ENCODE measurements at regions not wholly inside any gene's neighbourhood (a gene's known extent, or its start where the extent isn't known, plus 50 kb on each side); places are given as distances from the start of the nearest gene placed in this dataset.

GRCh38 chr2:16298866-16299265, 358.5 kb downstream of the MYCN start:
- Mint-ChIP-seq H3K4me1 (peaks cover 0 to 12% of the 10 kb centered on the region in 2 donors), H3K27ac (no peak overlapping the region), H3K4me3 (no peak overlapping the region), H3K36me3 (no peaks in the 10 kb centered on the region), H3K9me3 (peaks cover 0 to 6% (median 0%) of the 10 kb centered on the region in 6 donors), H3K27me3 (ENCODE audit: low read depth in 3 of 3) (no peaks in the 10 kb centered on the region)
- no peak for DNase-seq

GRCh38 chr2:16296331-16297250, 356.2 kb downstream of the MYCN start:
- Mint-ChIP-seq H3K36me3 (no peaks in the 10 kb centered on the region), H3K9me3 (peaks cover 0 to 6% (median 0%) of the 10 kb centered on the region in 6 donors)

GRCh38 chr2:16296038-16296290, 355.6 kb downstream of the MYCN start:
- no peaks in the 10 kb centered on the region for H3K36me3 Mint-ChIP-seq
- no peak overlapping the region for H3K27ac Mint-ChIP-seq
- H3K4me1 Mint-ChIP-seq, result no peaks in the 10 kb centered on the region
- H3K4me3 Mint-ChIP-seq, result no peak overlapping the region
- H3K9me3 Mint-ChIP-seq, result peaks cover 0 to 6% (median 0%) of the 10 kb centered on the region in 6 donors
- H3K27me3 Mint-ChIP-seq (ENCODE audit: low read depth in 3 of 3), result peaks cover 0 to 2% (median 0%) of the 10 kb centered on the region in 3 donors
- no peak for DNase-seq

More at GRCh38 chr2:16296331-16297250, 356.2 kb downstream of the MYCN start:
- no peak for DNase-seq
- no peak overlapping the region for H3K27ac Mint-ChIP-seq
- no peaks in the 10 kb centered on the region for H3K4me1 Mint-ChIP-seq
- H3K27me3 Mint-ChIP-seq (ENCODE audit: low read depth in 3 of 3), result peaks cover 0 to 2% (median 0%) of the 10 kb centered on the region in 3 donors
- no peak overlapping the region for H3K4me3 Mint-ChIP-seq

- H3K27me3 Mint-ChIP-seq (ENCODE audit: low read depth in 3 of 3), result peaks cover 0 to 2% (median 0%) of the 10 kb centered on the region in 3 donors
Observed at GRCh38 chr2:16294791-16295190, 354.4 kb downstream of the MYCN start.

GRCh38 chr2:16293871-16294270, 353.5 kb downstream of the MYCN start:
- Mint-ChIP-seq H3K27ac (no peak overlapping the region), H3K27me3 (ENCODE audit: low read depth in 3 of 3) (peaks cover 0 to 3% (median 0%) of the 10 kb centered on the region in 3 donors), H3K36me3 (no peaks in the 10 kb centered on the region)

More at GRCh38 chr2:16294791-16295190, 354.4 kb downstream of the MYCN start:
- H3K4me3 Mint-ChIP-seq, result no peak overlapping the region
- no peak for DNase-seq
- H3K27ac Mint-ChIP-seq, result no peak overlapping the region
- no peaks in the 10 kb centered on the region for H3K36me3 Mint-ChIP-seq
- H3K9me3 Mint-ChIP-seq, result no peaks in the 10 kb centered on the region
- no peaks in the 10 kb centered on the region for H3K4me1 Mint-ChIP-seq

GRCh38 chr2:16293398-16293797, 353.0 kb downstream of the MYCN start:
- Mint-ChIP-seq H3K9me3 (no peaks in the 10 kb centered on the region), H3K36me3 (no peaks in the 10 kb centered on the region), H3K4me3 (no peak overlapping the region), H3K27me3 (ENCODE audit: low read depth in 3 of 3) (peaks cover 0 to 4% (median 0%) of the 10 kb centered on the region in 3 donors), H3K4me1 (no peaks in the 10 kb centered on the region), H3K27ac (no peak overlapping the region)
- DNase-seq, result no peak

More at GRCh38 chr2:16293871-16294270, 353.5 kb downstream of the MYCN start:
- no peaks in the 10 kb centered on the region for H3K9me3 Mint-ChIP-seq
- H3K4me1 Mint-ChIP-seq, result no peaks in the 10 kb centered on the region
- H3K4me3 Mint-ChIP-seq, result no peak overlapping the region
- DNase-seq, result no peak

- H3K4me3 Mint-ChIP-seq, result no peak overlapping the region
- peaks cover 0 to 4% (median 0%) of the 10 kb centered on the region in 3 donors for H3K27me3 Mint-ChIP-seq (ENCODE audit: low read depth in 3 of 3)
- no peaks in the 10 kb centered on the region for H3K9me3 Mint-ChIP-seq
- no peak for DNase-seq
- H3K4me1 Mint-ChIP-seq, result no peaks in the 10 kb centered on the region
- H3K36me3 Mint-ChIP-seq, result no peaks in the 10 kb centered on the region
- no peak overlapping the region for H3K27ac Mint-ChIP-seq
Observed at GRCh38 chr2:16291731-16292550, 351.6 kb downstream of the MYCN start.

GRCh38 chr2:16291226-16291625, 350.9 kb downstream of the MYCN start:
- Mint-ChIP-seq H3K4me3 (no peak overlapping the region), H3K27ac (no peak overlapping the region), H3K4me1 (no peaks in the 10 kb centered on the region), H3K36me3 (no peaks in the 10 kb centered on the region), H3K27me3 (ENCODE audit: low read depth in 3 of 3) (peaks cover 0 to 4% (median 0%) of the 10 kb centered on the region in 3 donors), H3K9me3 (no peaks in the 10 kb centered on the region)
- DNase-seq, result no peak

GRCh38 chr2:16290311-16291020, 350.1 kb downstream of the MYCN start:
- Mint-ChIP-seq H3K4me1 (no peaks in the 10 kb centered on the region), H3K36me3 (no peaks in the 10 kb centered on the region), H3K27me3 (ENCODE audit: low read depth in 3 of 3) (peaks cover 0 to 4% (median 0%) of the 10 kb centered on the region in 3 donors), H3K4me3 (no peak overlapping the region), H3K9me3 (no peaks in the 10 kb centered on the region), H3K27ac (no peak overlapping the region)
- DNase-seq, result no peak

GRCh38 chr2:16288371-16289112, 348.2 kb downstream of the MYCN start:
- no peaks in the 10 kb centered on the region for H3K36me3 Mint-ChIP-seq
- peaks cover 0 to 4% (median 2%) of the 10 kb centered on the region in 3 donors for H3K27me3 Mint-ChIP-seq (ENCODE audit: low read depth in 3 of 3)
- no peaks in the 10 kb centered on the region for H3K4me1 Mint-ChIP-seq
- H3K9me3 Mint-ChIP-seq, result no peaks in the 10 kb centered on the region
- H3K4me3 Mint-ChIP-seq, result no peak overlapping the region
- DNase-seq, result no peak
- no peak overlapping the region for H3K27ac Mint-ChIP-seq

GRCh38 chr2:16287831-16288230, 347.5 kb downstream of the MYCN start:
- Mint-ChIP-seq H3K36me3 (no peaks in the 10 kb centered on the region), H3K27me3 (ENCODE audit: low read depth in 3 of 3) (peaks cover 0 to 2% (median 2%) of the 10 kb centered on the region in 3 donors), H3K27ac (no peak overlapping the region), H3K9me3 (no peaks in the 10 kb centered on the region), H3K4me1 (no peaks in the 10 kb centered on the region), H3K4me3 (no peak overlapping the region)
- no peak for DNase-seq

- DNase-seq, result no peak
- no peak overlapping the region for H3K27ac Mint-ChIP-seq
- no peaks in the 10 kb centered on the region for H3K9me3 Mint-ChIP-seq
- no peak overlapping the region for H3K4me3 Mint-ChIP-seq
- H3K4me1 Mint-ChIP-seq, result no peaks in the 10 kb centered on the region
- H3K27me3 Mint-ChIP-seq (ENCODE audit: low read depth in 3 of 3), result peaks cover 0 to 2% (median 2%) of the 10 kb centered on the region in 3 donors
- no peaks in the 10 kb centered on the region for H3K36me3 Mint-ChIP-seq
Observed at GRCh38 chr2:16287281-16287680, 346.9 kb downstream of the MYCN start.

GRCh38 chr2:16285813-16286510, 345.6 kb downstream of the MYCN start:
- Mint-ChIP-seq H3K4me3 (no peak overlapping the region), H3K36me3 (no peaks in the 10 kb centered on the region), H3K4me1 (no peaks in the 10 kb centered on the region), H3K27me3 (ENCODE audit: low read depth in 3 of 3) (peaks cover 0 to 2% (median 2%) of the 10 kb centered on the region in 3 donors), H3K27ac (no peak overlapping the region), H3K9me3 (no peaks in the 10 kb centered on the region)
- DNase-seq, result no peak
